NCI-H1694 treated with DMSO at 0.1 percent for 48 hours (cell line): ENCODE measurements at regions not wholly inside any gene's neighbourhood (a gene's known extent, or its start where the extent isn't known, plus 50 kb on each side); places are given as distances from the start of the nearest gene placed in this dataset.
"Not testable (repeated sequence)": the region's sequence is repeated elsewhere in the genome, so short reads cannot be mapped to it uniquely, and the experiment has no call there.

ENCODE experiments used
- DNase-seq: peaks from one replicate; lab custom pipeline; 2025; lab: John Stamatoyannopoulos, UW

- no peak for DNase-seq
These were observed 698.2 kb upstream of the CADM2 start for GRCh38 chr3:84260596-84260995.

DNA sequence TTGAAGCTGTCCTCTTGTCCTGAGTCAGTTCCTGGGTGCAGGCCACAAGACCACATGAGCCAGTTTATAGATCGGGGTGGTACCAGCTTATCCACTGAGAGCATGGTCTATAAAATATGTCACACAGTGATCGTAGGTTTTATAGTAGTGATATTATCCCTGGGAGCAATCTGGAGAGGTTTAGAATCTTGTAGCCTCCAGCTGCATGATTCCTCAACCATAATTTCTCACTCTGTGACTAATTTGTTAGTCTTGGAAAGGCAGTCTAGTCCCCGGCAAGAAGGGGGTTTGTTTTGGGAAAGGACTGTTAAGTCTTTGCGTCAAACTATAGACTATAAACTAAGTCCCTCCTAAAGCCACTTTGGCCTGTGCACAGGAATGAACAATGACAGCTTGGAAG, 693.0 kb upstream of the CADM2 start:
- DNase-seq, result no peak

DNA sequence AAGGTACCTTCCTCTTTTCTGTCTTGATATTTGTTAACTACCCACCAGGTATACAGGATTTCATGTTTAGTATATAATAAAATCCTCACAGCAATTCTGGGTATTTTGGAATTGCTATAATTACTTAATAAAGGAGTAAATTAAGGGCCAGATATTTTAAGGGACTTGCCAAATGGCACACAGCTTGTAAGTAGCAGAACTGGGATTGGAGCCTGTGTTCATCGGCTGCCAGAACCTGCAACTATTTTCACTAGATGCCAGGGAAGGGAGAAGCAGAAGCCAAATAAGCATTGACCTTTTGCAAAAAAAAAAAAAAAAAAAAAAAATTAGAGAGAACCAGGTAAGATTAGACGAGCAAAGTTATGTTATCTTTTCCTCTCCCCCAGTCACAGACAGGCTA, 683.3 kb upstream of the CADM2 start:
- no peak for DNase-seq

- DNase-seq, result no peak
These were observed 681.1 kb upstream of the CADM2 start for GRCh38 chr3:84277562-84278224.

DNA sequence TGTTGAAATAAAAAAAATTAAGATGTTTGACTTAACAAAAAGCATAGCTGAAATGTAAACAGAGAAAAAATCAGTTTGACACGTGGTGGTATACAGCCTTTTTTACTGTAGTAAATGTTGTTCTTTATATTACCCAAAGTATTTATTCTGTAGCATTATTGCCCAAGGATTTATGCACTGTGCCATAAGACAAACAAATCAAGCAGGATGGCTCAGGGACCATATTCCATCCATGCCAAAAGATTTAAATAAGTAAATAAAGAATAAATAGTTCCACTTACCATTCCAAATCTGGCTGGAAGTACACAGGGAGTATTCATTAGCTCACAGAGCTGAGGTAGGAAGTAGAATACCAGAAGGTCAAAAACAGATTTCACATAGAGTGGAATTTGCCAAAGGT, 666.7 kb upstream of the CADM2 start:
- no peak for DNase-seq

DNA sequence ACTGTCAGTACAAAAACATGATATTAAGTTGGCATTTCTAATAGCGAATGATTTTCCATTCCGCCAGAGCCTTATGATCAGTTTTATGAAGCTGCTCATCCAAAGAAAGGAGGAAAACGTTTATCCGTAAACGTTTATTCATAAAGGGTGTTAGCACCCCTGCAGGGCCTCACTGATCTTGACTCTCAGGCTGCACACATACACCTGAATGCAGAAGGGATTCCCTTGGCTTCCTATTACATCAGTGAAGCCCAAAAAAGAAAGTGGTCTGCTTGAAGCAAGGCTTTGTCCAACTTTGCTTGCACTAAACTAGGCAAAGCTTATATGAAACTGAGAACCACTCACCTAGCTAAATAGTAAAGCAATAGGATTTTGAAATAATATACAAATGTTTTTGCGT, 659.5 kb upstream of the CADM2 start:
- DNase-seq, result no peak

- DNase-seq, result no peak
These were observed 654.6 kb upstream of the CADM2 start for GRCh38 chr3:84304214-84304613.

DNA sequence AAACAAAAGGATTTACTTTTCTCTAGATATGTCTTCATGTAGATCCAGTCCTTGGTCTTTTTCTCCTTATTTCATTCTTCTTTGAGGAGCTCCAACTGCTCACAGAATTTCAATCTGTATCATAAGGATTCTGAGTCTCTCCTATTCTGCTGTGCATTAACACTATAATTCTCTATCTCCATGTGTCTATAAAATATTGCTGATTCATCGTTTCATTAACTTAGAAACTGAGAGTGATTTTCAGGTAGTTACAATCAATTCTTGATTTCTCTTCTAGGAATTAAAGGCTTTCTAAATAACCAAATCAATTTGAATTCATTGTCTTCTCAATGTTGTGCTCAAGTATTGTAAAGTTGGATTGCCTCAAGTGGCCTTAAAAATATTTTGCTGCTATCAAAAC, 651.5 kb upstream of the CADM2 start:
- DNase-seq, result no peak

- no peak for DNase-seq
These were observed 650.4 kb upstream of the CADM2 start for GRCh38 chr3:84308379-84308778.

GRCh38 chr3:84318273-84318809, 640.4 kb upstream of the CADM2 start:
- no peak for DNase-seq

- DNase-seq, result not testable (repeated sequence)
These were observed 593.1 kb upstream of the CADM2 start for GRCh38 chr3:84365563-84366278.
